Activated CD4-positive, alpha-beta memory T cell treated with anti-CD3 and anti-CD28 coated beads for 36 hours (primary cell): ENCODE measurements at regions not wholly inside any gene's neighbourhood (a gene's known extent, or its start where the extent isn't known, plus 50 kb on each side); places are given as distances from the start of the nearest gene placed in this dataset.

Experiments
- CTCF ChIA-PET: fragments of 350-600 bp; sonication (Branson Sonifier 250); formaldehyde crosslinking; loops from one replicate; lab custom pipeline; 2021; ENCODE audit warnings: antibody characterized with exemption, inconsistent platforms; lab: Charles Lee
- POLR2A ChIA-PET: fragments of 350-600 bp; sonication (Branson Sonifier 250); formaldehyde crosslinking; loops from one replicate; lab custom pipeline; 2021; ENCODE audit warnings: antibody characterized with exemption; lab: Charles Lee
- DNase-seq: peaks from one replicate; pipeline ENCODE4 v3.0.0-alpha.2; 2020
- H3K27ac Mint-ChIP-seq: one replicate; pipeline ENCODE4 v1.8.0; 2021; ENCODE audit warnings: mixed read lengths
- H3K27me3 Mint-ChIP-seq: one replicate; pipeline ENCODE4 v1.8.0; 2021; ENCODE audit warnings: mixed read lengths
- H3K36me3 Mint-ChIP-seq: one replicate; pipeline ENCODE4 v1.8.0; 2021; ENCODE audit warnings: mixed read lengths
- H3K4me1 Mint-ChIP-seq: one replicate; pipeline ENCODE4 v1.8.0; 2021; ENCODE audit warnings: low read depth, mixed read lengths
- H3K4me3 Mint-ChIP-seq: one replicate; pipeline ENCODE4 v1.8.0; 2021; ENCODE audit warnings: mild to moderate bottlenecking, mixed read lengths
- H3K9me3 Mint-ChIP-seq: one replicate; pipeline ENCODE4 v1.8.0; 2021; ENCODE audit warnings: mixed read lengths
- intact Hi-C: fragments of 100-400 bp; cut with micrococcal nuclease; formaldehyde crosslinking; loops from one replicate; pipeline ENCODE4 v1.15.1; 2023

DNA sequence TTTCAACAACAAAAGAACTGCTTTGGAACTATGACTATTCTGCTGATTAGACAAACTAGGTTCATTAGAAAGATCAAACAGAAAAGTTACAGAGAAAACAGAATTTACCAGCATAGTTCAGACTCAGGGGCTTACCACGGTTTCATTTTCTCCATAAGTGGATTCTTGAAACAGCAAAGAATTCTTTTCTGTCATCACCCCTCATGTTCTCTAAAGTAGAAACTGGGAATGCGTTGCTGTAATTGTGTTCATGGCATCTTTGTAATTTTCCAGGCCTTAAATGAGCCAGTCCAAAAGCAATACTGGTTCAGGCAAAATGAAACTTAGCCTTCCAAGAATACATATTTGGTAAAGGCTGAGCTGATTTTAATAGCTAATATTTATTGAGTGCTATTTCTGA, 287.8 kb downstream of the CHL1 start:
- Mint-ChIP-seq H3K36me3 (no peaks in the 10 kb centered on the region), H3K4me3 (no peak overlapping the region), H3K9me3 (peaks cover 8% of the 10 kb centered on the region), H3K4me1 (no peaks in the 10 kb centered on the region), H3K27me3 (no peaks in the 10 kb centered on the region), H3K27ac (no peak overlapping the region)
- intact Hi-C loops = no loop called here
- ChIA-PET CTCF (no interaction called here), POLR2A (no interaction called here)
- no peak for DNase-seq

DNA sequence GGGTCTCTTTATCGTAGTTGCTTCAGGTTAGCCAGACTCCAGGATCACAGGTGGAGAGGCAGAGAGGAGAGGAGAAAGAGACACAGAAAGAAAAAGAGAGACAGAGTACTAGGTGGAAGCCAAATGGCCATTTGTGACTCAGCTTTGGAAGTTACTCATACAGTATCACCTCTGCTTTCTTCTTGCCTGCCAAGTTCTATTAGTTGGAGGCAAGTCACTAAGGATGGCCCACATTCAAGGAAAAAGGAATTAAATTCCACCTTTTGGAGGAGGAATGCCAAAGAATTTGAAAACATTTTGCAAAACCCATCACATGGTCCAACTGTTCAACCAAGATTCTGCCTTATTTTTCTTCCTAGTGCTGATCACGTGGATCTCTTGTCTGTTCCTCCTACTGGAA, 291.1 kb downstream of the CHL1 start:
- Mint-ChIP-seq H3K4me3 (no peak overlapping the region), H3K4me1 (no peaks in the 10 kb centered on the region), H3K27ac (no peak overlapping the region), H3K27me3 (no peaks in the 10 kb centered on the region), H3K9me3 (peaks cover 3% of the 10 kb centered on the region), H3K36me3 (no peaks in the 10 kb centered on the region)
- DNase-seq = no peak
- ChIA-PET CTCF (no interaction called here), POLR2A (no interaction called here)
- intact Hi-C loops = no loop called here

DNA sequence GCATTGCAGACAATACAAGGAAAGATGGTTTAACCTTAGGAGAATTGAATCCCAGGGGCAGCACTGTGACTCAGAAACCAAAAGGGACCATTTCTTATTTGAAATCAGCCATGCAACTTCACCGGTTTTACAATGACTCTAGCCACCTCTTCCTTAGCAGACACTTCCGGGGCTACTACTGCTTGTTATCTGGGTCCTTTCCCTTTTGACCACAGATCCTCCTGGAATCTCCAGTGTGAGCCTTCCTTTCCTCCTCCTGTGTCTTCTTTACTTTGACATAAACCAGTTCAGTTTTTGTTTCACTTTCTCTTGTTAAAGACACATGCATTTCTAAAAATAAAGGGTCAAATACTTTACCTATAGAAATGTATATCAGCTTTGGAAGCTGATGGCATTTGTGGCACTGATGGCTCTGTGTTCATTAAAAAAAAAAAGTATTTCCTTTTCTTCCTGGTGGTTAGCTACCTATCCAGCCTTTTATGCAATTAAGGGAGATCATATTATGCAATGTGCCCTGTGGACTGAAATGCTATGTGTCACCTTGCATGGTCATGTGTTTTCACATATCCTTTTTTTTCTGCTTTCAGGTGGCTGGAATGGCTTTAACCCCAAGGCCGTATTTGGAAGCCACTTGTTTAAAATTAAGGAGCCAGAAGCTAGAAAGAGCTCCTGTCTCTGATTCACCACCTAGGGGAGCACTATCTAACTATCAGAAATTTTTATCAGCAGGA, 296.2 kb downstream of the CHL1 start:
- no peak overlapping the region for H3K27ac Mint-ChIP-seq
- H3K27me3 Mint-ChIP-seq = no peaks in the 10 kb centered on the region
- ChIA-PET POLR2A (no interaction called here), CTCF (no interaction called here)
- no peaks in the 10 kb centered on the region for H3K4me1 Mint-ChIP-seq
- H3K36me3 Mint-ChIP-seq = no peaks in the 10 kb centered on the region
- no peak for DNase-seq
- intact Hi-C loops = no loop called here
- peaks cover 3% of the 10 kb centered on the region for H3K9me3 Mint-ChIP-seq
- no peak overlapping the region for H3K4me3 Mint-ChIP-seq

DNA sequence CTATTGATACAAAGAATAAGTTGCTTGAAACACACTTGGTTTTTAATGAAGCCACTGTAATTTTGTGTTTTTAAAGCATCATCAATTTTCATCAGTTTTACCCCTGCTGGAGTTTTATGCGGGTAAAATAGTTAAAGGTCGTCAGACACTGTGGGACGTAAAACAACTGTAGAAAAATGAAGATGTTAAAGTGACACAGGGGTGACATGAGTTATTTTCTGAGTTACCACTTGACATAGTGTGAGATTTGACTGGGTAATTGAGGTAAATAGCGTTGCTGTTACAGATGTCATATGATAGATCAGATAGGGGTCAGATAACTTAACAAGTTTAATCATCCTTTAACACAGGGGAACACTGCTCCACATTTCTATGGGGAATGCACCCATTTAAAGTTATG, 297.6 kb downstream of the CHL1 start:
- no peaks in the 10 kb centered on the region for H3K27me3 Mint-ChIP-seq
- no peak overlapping the region for H3K27ac Mint-ChIP-seq
- ChIA-PET CTCF (no interaction called here), POLR2A (no interaction called here)
- DNase-seq = no peak
- H3K36me3 Mint-ChIP-seq = no peaks in the 10 kb centered on the region
- H3K9me3 Mint-ChIP-seq = no peaks in the 10 kb centered on the region
- H3K4me1 Mint-ChIP-seq = no peaks in the 10 kb centered on the region
- intact Hi-C loops = no loop called here
- no peak overlapping the region for H3K4me3 Mint-ChIP-seq

DNA sequence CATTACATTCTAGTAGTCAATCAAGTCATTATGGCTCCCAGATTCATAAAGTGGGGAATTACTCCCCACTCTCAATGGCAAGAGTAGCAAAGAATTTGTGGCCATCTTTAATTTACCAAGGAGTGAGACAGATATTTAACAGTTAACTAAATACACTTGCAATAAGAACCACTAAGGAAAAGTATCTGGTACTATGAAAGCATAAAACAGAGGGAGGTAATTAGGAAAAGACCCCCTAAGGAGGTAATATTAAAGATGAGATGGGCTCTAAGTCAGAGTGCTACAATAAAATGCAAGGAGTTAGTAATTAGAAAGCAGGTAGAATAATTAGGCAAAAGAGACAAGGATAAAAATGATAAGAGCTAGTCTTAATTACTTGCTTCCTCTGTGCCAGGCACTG, 301.9 kb downstream of the CHL1 start:
- Mint-ChIP-seq H3K36me3 (no peaks in the 10 kb centered on the region), H3K9me3 (no peaks in the 10 kb centered on the region), H3K4me3 (no peak overlapping the region), H3K27me3 (no peaks in the 10 kb centered on the region), H3K27ac (no peak overlapping the region), H3K4me1 (no peaks in the 10 kb centered on the region)
- intact Hi-C loops = no loop called here
- no peak for DNase-seq
- ChIA-PET CTCF (no interaction called here), POLR2A (no interaction called here)

DNA sequence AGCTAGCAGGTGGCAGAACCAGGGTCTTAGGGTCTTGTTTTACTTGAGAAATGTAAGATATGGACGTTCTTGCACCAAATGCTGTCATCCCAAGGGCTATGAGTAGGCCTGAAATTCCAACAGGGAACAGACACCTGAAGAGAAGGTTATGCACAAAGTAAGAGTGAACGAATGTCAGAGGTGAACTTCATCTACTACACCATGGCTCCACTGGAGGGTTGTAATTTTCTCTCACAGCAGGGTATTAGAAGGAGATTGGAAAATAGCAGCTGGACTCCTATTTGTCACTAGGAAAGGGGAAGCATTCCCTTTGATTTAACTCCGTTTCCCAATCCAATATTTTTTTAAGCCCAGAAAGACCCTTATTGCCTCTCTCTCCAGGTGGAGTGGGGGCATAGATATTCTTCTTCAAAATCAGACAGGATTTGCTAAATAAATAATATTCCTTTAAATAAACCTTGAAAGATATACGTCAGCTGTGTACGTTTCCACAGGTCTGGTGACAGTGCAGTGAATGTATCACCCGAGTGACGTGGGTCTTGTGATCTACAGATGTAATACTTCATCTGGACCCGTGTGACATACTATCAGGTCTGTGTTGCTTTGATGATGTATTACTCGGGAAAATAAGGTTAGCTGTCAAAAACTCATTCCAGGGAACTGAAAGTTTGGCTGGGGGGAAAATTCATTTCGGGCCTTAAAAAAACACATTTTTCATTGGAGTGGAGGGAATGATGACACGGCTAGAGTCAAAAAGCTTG, 302.6 kb downstream of the CHL1 start:
- ChIA-PET CTCF (no interaction called here), POLR2A (no interaction called here)
- intact Hi-C loops = no loop called here
- no peaks in the 10 kb centered on the region for H3K27me3 Mint-ChIP-seq
- no peaks in the 10 kb centered on the region for H3K36me3 Mint-ChIP-seq
- DNase-seq = no peak
- H3K27ac Mint-ChIP-seq = no peak overlapping the region
- H3K4me3 Mint-ChIP-seq = no peak overlapping the region
- no peaks in the 10 kb centered on the region for H3K9me3 Mint-ChIP-seq
- H3K4me1 Mint-ChIP-seq = no peaks in the 10 kb centered on the region

DNA sequence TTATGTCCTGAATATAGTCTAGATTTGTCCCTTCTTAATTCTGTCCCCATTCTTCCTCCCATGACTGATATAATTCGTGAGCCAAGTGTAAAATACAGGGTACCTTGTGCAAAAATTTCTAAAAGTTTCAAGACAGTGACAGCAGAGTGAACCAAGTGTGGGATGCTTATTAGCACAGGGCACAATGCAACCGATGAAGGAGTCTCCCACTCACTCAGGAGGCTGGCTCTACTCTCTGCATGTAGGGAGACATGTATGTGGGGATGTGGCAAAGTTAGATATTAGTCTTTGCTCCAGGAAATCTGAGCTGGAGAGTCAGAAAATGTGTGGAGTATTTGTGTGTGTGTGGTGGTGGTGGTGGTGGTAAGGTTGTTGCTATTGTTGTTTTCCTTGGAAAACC, 305.9 kb downstream of the CHL1 start:
- H3K4me1 Mint-ChIP-seq = no peaks in the 10 kb centered on the region
- H3K9me3 Mint-ChIP-seq = peaks cover 4% of the 10 kb centered on the region
- no peaks in the 10 kb centered on the region for H3K36me3 Mint-ChIP-seq
- H3K27ac Mint-ChIP-seq = no peak overlapping the region
- ChIA-PET POLR2A (no interaction called here), CTCF (no interaction called here)
- DNase-seq = no peak
- H3K4me3 Mint-ChIP-seq = no peak overlapping the region
- intact Hi-C loops = no loop called here
- no peaks in the 10 kb centered on the region for H3K27me3 Mint-ChIP-seq

DNA sequence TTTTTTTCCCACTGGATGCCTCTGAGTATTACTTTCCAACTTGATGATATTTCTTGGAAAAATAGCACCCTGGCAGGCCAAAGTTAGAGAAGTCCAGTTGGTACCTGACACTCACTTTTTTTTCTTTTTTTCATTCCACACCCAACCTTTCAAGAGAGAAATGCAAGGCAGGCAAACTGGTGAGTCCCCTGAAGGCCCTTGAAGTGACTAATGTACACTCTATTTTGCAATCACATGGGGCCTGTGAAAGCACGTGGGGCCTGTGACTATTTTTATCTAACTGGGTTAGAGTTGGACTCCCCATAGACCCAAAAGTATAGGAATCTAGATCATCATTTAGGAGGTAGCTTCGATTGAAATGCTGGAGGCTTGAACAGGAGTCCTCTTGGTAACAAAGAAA, 316.7 kb downstream of the CHL1 start:
- POLR2A ChIA-PET = no interaction called here
- peaks cover 12% of the 10 kb centered on the region for H3K9me3 Mint-ChIP-seq
- no peaks in the 10 kb centered on the region for H3K27me3 Mint-ChIP-seq
- H3K4me3 Mint-ChIP-seq = no peak overlapping the region
- no peak overlapping the region for H3K27ac Mint-ChIP-seq
- CTCF ChIA-PET = no interaction called here
- intact Hi-C loops = no loop called here
- DNase-seq = no peak
- no peaks in the 10 kb centered on the region for H3K36me3 Mint-ChIP-seq
- H3K4me1 Mint-ChIP-seq = no peaks in the 10 kb centered on the region

DNA sequence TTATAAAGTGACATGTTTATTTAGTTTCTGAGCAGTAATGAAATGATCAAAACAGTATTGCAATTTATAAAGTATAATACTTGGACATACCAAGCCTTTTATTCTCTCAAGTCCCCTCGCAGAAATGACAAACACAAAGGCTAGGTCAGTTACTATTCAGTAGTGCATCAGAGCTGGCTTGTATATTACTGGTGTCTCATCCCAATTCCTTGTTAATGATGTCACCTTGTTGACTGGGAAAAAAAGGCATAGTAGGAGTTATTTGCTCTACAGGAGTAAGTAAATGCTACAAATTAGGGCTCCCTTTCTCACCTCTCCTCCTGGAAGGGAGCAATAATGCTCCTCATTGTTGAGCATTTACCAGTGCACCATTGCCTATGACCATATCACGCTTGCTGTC, 317.6 kb downstream of the CHL1 start:
- H3K9me3 Mint-ChIP-seq = peaks cover 5% of the 10 kb centered on the region
- H3K27me3 Mint-ChIP-seq = no peaks in the 10 kb centered on the region
- POLR2A ChIA-PET = no interaction called here
- intact Hi-C loops = no loop called here
- H3K36me3 Mint-ChIP-seq = no peaks in the 10 kb centered on the region
- no peak for DNase-seq
- H3K4me1 Mint-ChIP-seq = no peaks in the 10 kb centered on the region
- no peak overlapping the region for H3K27ac Mint-ChIP-seq
- CTCF ChIA-PET = no interaction called here
- no peak overlapping the region for H3K4me3 Mint-ChIP-seq

DNA sequence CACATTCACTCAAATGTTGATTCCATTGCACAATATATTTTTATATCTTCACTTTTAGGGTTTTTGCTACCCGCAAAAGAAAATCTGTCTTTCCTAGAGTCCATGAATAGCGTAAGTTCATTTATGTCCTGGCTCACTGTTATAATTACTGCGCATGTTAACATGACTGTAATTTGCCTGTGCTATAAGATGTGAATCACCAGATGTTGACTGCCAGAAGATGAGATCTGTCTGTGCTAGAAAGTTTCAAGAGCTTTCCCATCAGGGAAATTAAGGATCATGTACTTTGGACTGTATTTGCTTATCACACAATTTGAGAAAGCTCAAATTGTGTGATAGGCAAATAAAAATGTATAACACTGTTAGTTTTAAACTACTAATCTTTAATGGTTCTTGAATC, 322.5 kb downstream of the CHL1 start:
- Mint-ChIP-seq H3K27ac (no peak overlapping the region), H3K36me3 (no peaks in the 10 kb centered on the region), H3K4me3 (no peak overlapping the region), H3K9me3 (no peaks in the 10 kb centered on the region), H3K27me3 (no peaks in the 10 kb centered on the region), H3K4me1 (no peaks in the 10 kb centered on the region)
- intact Hi-C loops = no loop called here
- CTCF ChIA-PET = no interaction called here
- no peak for DNase-seq
- POLR2A ChIA-PET = no interaction called here

DNA sequence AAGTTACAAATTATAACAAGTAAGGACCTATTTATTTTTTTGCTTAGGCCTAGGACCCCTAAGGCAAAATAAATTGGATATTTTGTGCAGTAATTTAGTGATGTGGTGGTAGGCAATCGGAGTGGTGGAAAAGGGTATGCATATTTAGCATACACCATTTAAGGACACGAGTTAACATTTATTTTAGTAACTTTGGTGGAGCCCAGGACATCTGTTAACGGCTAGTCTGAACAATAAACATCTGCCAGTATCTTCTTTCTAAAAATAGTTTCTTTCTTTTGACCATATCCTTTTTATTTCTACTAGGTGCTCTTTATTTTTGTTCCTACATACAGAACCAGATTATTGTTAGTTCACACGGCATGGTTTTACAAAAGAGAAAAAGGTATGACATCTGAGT, 326.3 kb downstream of the CHL1 start:
- POLR2A ChIA-PET = no interaction called here
- no peak for DNase-seq
- no peak overlapping the region for H3K27ac Mint-ChIP-seq
- no peaks in the 10 kb centered on the region for H3K9me3 Mint-ChIP-seq
- intact Hi-C loops = no loop called here
- CTCF ChIA-PET = no interaction called here
- no peak overlapping the region for H3K4me3 Mint-ChIP-seq
- no peaks in the 10 kb centered on the region for H3K4me1 Mint-ChIP-seq
- no peaks in the 10 kb centered on the region for H3K36me3 Mint-ChIP-seq
- H3K27me3 Mint-ChIP-seq = no peaks in the 10 kb centered on the region

DNA sequence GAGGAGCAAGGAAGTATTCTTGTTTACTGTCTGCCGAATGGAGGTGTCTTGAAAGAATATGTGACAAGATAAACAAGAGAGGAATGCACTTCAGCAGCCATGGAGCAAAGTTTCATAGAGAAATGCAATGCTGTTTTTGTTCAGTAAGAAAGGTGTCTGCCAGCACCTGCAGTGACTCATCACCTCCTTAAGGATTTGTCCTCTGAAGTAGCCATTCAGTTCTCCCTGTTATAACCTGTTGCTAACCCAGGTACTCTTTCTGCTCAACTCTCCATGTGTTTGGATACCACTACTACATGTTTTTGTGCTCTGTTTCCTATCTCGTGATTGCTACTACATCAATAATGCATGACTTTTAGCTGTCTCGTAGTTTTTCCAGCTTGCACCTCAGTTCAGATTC, 328.9 kb downstream of the CHL1 start:
- Mint-ChIP-seq H3K36me3 (no peaks in the 10 kb centered on the region), H3K27ac (no peak overlapping the region), H3K4me1 (no peaks in the 10 kb centered on the region), H3K4me3 (no peak overlapping the region), H3K9me3 (peaks cover 4% of the 10 kb centered on the region), H3K27me3 (no peaks in the 10 kb centered on the region)
- CTCF ChIA-PET = no interaction called here
- intact Hi-C loops = no loop called here
- POLR2A ChIA-PET = no interaction called here
- DNase-seq = no peak
